GM21737 (cell line): ENCODE measurements at regions not wholly inside any gene's neighbourhood (a gene's known extent, or its start where the extent isn't known, plus 50 kb on each side); places are given as distances from the start of the nearest gene placed in this dataset.
A peak's percentile ranks its signal among the peaks of the same experiment; 100 is the strongest.
"Not testable (repeated sequence)": the region's sequence is repeated elsewhere in the genome, so short reads cannot be mapped to it uniquely, and the experiment has no call there.

Source experiments
- ATAC-seq: cut with Tn5 transposase; IDR thresholded peaks from one replicate; pipeline ENCODE4 v1.9.1; 2021; ENCODE audit warnings: mild to moderate bottlenecking, moderate library complexity; ENCODE audit not compliant: unreplicated experiment

GRCh38 chr21:8377093-8377841, 2144.1 kb upstream of the TPTE start:
- peak; percentile 57 for ATAC-seq

GRCh38 chr21:8380419-8381079, 2140.8 kb upstream of the TPTE start:
- ATAC-seq, result peak; percentile 47

GRCh38 chr21:8388169-8388939, 2133.0 kb upstream of the TPTE start:
- not testable (repeated sequence) for ATAC-seq

GRCh38 chr21:8388940-8389238, 2132.5 kb upstream of the TPTE start:
- ATAC-seq, result not testable (repeated sequence)

GRCh38 chr21:8390550-8391171, 2130.7 kb upstream of the TPTE start:
- not testable (repeated sequence) for ATAC-seq

GRCh38 chr21:8394380-8394779, 2127.0 kb upstream of the TPTE start:
- ATAC-seq, result not testable (repeated sequence)

GRCh38 chr21:8395992-8396391, 2125.4 kb upstream of the TPTE start:
- not testable (repeated sequence) for ATAC-seq

- ATAC-seq, result not testable (repeated sequence)
Measured at GRCh38 chr21:8398870-8399437, 2122.4 kb upstream of the TPTE start.

GRCh38 chr21:8399866-8400265, 2121.5 kb upstream of the TPTE start:
- ATAC-seq, result not testable (repeated sequence)

GRCh38 chr21:8401799-8402198, 2119.6 kb upstream of the TPTE start:
- peak; percentile 62 for ATAC-seq

GRCh38 chr21:8406331-8406730, 2115.1 kb upstream of the TPTE start:
- not testable (repeated sequence) for ATAC-seq

- ATAC-seq, result not testable (repeated sequence)
Measured at GRCh38 chr21:8411139-8411671, 2110.2 kb upstream of the TPTE start.

- ATAC-seq, result peak; percentile 92
Measured at GRCh38 chr21:8419925-8420560, 2101.3 kb upstream of the TPTE start.

GRCh38 chr21:8427790-8428667, 2093.4 kb upstream of the TPTE start:
- peak; percentile 48 for ATAC-seq

- peak; percentile 81 for ATAC-seq
Measured at GRCh38 chr21:8428668-8429456, 2092.5 kb upstream of the TPTE start.

- ATAC-seq, result not testable (repeated sequence)
Measured at GRCh38 chr21:8434710-8435109, 2086.7 kb upstream of the TPTE start.

GRCh38 chr21:8443093-8443492, 2078.3 kb upstream of the TPTE start:
- not testable (repeated sequence) for ATAC-seq

GRCh38 chr21:8449807-8450206, 2071.6 kb upstream of the TPTE start:
- ATAC-seq, result not testable (repeated sequence)
